K562 (cell line): ENCODE measurements at regions not wholly inside any gene's neighbourhood (a gene's known extent, or its start where the extent isn't known, plus 50 kb on each side); places are given as distances from the start of the nearest gene placed in this dataset.

Experiments used
- JUNB ChIP-seq: fragments of 450-650 bp; formaldehyde crosslinking; conservative IDR thresholded peaks from 2 replicates; pipeline ENCODE4 v1.4.0; 2020; ENCODE audit warnings: mild to moderate bottlenecking
- POLR2A ChIP-seq: fragments of 450-650 bp; conservative IDR thresholded peaks from 2 replicates; pipeline ENCODE4 v1.6.1; 2016
- POLR2AphosphoS2 ChIP-seq: IDR thresholded peaks from 2 replicates; pipeline ENCODE4 v1.6.1; 2012; ENCODE audit warnings: low read length, improper control_type of control experiment
- POLR2AphosphoS5 ChIP-seq: IDR thresholded peaks from 2 replicates; pipeline ENCODE4 v1.6.1; 2011; ENCODE audit warnings: mild to moderate bottlenecking, low read depth, low read length, moderate library complexity; ENCODE audit not compliant: control insufficient read depth, insufficient read depth
- SIN3A ChIP-seq, 2 experiments: fragments of 150-350 bp in 1 of 2; IDR thresholded peaks; 2 replicates each; pipeline ENCODE4 v1.6.1; 2011 to 2016; ENCODE audit warnings: borderline replicate concordance in 2 of 2, low read depth in 2 of 2, low read length in 2 of 2, mild to moderate bottlenecking in 2 of 2, moderate library complexity in 2 of 2; ENCODE audit not compliant: control insufficient read depth in 1 of 2
- SNIP1 ChIP-seq: fragments of 450-650 bp; IDR thresholded peaks from 2 replicates; pipeline ENCODE4 v1.7.1; 2017; ENCODE audit warnings: low read depth, mild to moderate bottlenecking
- ZNF274 ChIP-seq: IDR thresholded peaks from 2 replicates; pipeline ENCODE4 v1.6.1; 2011; ENCODE audit warnings: low read depth, mild to moderate bottlenecking, low read length, moderate library complexity, borderline replicate concordance
- TF ChIP-seq, protein P1 (sequence below), 3 experiments: IDR thresholded peaks in 2 of 3; conservative IDR thresholded peaks in 1 of 3; 2 replicates each; pipeline ENCODE4 v1.5.1; 2011 to 2012; ENCODE audit warnings: low read length in 3 of 3, mild to moderate bottlenecking in 3 of 3, control low read depth in 2 of 3, improper control_type of control experiment in 1 of 3, inconsistent platforms in 1 of 3, low read depth in 1 of 3, mixed read lengths in 1 of 3, moderate library complexity in 1 of 3; ENCODE audit not compliant: insufficient read depth in 2 of 3
- TF ChIP-seq, protein P2 (sequence below): IDR thresholded peaks from 2 replicates; pipeline ENCODE4 v1.6.1; 2012; ENCODE audit warnings: low read depth, low read length, improper control_type of control experiment, borderline replicate concordance

DNA sequence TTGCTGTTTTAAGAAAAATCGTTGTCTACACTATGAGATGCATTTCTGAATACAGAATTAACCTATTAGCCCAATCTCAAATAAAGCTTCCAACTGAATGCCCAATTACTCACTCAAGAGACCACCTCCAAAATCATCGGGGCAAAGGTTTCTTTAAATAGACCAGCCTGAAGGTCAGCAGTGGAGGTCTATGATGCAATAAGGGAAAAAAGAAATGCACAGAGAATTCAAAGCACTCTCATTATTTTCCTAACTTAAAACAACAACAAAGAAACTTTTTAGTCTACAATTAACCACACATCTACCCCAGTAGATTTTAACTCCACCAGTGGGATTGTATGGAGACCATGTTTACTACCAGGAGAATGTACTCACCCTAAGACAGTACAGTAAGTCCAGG, 657.7 kb upstream of the CCDC54 start:
- TF ChIP-seq JUNB, result no peak
- TF ChIP-seq, protein P1, sequence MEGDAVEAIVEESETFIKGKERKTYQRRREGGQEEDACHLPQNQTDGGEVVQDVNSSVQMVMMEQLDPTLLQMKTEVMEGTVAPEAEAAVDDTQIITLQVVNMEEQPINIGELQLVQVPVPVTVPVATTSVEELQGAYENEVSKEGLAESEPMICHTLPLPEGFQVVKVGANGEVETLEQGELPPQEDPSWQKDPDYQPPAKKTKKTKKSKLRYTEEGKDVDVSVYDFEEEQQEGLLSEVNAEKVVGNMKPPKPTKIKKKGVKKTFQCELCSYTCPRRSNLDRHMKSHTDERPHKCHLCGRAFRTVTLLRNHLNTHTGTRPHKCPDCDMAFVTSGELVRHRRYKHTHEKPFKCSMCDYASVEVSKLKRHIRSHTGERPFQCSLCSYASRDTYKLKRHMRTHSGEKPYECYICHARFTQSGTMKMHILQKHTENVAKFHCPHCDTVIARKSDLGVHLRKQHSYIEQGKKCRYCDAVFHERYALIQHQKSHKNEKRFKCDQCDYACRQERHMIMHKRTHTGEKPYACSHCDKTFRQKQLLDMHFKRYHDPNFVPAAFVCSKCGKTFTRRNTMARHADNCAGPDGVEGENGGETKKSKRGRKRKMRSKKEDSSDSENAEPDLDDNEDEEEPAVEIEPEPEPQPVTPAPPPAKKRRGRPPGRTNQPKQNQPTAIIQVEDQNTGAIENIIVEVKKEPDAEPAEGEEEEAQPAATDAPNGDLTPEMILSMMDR (IDR thresholded peaks at IDR 0.05 in 2 of 3, conservative IDR thresholded peaks at IDR 0.05 in 1 of 3; ENCODE audit: insufficient read depth in 2 of 3, low read depth in 1 of 3, low read length in 3 of 3), result no peak
- TF ChIP-seq SIN3A (IDR thresholded peaks at IDR 0.05; ENCODE audit: borderline replicate concordance in 2 of 2, control insufficient read depth in 1 of 2, low read depth in 2 of 2, low read length in 2 of 2), result no peak
- TF ChIP-seq ZNF274, result no peak
- no peak for TF ChIP-seq POLR2AphosphoS2
- TF ChIP-seq, protein P2, sequence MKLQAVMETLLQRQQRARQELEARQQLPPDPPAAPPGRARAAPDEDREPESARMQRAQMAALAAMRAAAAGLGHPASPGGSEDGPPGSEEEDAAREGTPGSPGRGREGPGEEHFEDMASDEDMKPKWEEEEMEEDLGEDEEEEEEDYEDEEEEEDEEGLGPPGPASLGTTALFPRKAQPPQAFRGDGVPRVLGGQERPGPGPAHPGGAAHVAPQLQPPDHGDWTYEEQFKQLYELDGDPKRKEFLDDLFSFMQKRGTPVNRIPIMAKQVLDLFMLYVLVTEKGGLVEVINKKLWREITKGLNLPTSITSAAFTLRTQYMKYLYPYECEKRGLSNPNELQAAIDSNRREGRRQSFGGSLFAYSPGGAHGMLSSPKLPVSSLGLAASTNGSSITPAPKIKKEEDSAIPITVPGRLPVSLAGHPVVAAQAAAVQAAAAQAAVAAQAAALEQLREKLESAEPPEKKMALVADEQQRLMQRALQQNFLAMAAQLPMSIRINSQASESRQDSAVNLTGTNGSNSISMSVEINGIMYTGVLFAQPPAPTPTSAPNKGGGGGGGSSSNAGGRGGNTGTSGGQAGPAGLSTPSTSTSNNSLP, result no peak
- no peak for TF ChIP-seq POLR2A
- no peak for TF ChIP-seq SNIP1
- no peak for TF ChIP-seq POLR2AphosphoS5
